ENCODE measurements at regions not wholly inside any gene's neighbourhood (a gene's known extent, or its start where the extent isn't known, plus 50 kb on each side); places are given as distances from the start of the nearest gene placed in this dataset.

DNA sequence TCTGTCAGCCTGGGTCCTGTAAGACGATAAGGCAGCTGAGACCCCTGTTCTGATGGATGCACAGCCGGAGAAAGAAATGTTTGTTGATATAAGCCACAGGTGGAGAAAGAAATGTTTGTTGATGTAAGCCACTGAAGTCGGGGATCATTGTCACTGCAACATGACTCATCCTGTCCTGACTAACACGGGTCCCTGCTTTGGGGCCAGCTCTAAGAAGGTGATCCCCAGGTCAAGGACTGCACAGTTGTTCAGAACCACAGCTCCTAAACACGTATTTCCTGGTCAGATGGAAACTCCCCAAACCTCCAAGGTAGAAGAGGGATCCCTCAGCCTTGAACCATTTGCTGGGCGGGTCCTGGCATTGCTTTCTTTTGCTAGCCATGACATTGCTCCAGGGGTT is 86.4 kb upstream of the IGSF21 start:
- DNase-seq: no peak

DNA sequence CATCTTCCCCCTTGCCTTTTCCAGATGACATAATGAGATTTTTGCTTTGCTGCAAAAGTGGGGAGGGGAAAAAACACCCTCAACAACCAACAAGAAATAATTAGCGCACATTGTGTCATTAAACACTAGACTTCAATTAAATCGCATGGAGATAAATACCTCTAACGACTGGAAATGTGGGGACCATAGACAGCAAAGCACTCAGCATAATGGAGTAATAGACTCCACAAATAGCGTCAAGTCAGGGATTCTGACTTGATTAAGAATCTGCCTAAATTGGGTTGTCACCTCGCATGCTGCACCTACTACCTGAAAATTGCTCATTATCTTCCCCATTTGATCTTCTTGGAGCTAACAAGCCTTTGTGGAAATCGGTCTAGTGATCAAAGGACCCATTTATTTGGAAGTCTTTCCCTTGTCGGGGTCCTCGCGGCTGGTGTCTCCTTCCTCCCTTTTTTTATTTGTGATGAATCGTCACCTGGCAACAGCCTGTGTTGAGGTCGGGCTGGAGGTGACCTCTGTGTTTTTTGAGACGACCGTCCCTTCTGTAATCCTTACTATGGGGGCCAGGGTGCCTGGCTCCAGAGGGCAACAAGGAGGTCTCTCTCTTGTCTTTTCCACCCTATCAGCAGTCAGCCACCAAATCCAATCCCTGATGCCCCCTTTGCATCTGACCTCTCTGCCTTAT is 75.3 kb upstream of the IGSF21 start:
- no peak for DNase-seq

- DNase-seq: no peak
These were observed 72.5 kb upstream of the IGSF21 start for GRCh38 chr1:18035145-18035544.

DNA sequence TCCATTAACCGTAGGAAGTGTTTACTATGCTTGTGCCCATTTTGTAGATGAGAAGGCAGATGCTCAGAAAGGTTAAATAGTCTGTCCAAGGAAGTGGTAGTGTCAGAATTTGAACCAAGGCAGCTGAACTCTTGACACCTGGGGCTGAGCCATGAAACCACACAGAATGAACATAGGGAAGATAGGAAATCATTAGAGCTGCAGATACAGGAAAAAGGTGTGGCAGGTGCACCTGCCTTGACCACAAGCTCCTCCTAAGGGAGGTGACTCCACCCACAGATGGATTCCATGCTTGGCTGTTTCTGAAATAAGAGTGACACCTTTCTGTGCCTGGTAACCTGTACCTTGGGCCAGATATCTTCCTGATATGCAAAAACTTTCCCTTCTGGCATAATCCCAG is 69.9 kb upstream of the IGSF21 start:
- no peak for DNase-seq

- DNase-seq: no peak
These were observed 69.5 kb upstream of the IGSF21 start for GRCh38 chr1:18038051-18038450.

GRCh38 chr1:18039102-18039501 is 68.5 kb upstream of the IGSF21 start:
- DNase-seq: no peak

DNA sequence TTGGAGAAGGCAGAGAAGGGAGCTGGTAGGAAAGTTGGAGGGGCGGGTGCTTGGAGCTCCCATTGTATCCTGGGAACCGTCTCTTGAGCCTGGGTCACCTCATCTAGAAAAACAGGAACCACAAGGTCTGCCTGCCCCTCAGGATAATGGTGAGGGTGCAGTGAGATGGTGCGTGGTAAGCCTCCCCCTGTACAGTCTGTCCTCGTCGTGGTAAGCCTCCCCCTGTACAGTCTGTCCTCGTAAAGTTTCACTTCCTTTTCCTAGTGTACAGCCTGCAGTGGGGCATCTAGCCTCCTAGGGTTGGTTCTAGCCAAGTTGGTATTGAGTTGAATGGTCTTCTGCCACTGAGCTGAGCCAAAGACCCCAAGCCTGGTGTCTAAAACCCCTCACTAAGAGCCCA is 66.5 kb upstream of the IGSF21 start:
- no peak for DNase-seq

DNA sequence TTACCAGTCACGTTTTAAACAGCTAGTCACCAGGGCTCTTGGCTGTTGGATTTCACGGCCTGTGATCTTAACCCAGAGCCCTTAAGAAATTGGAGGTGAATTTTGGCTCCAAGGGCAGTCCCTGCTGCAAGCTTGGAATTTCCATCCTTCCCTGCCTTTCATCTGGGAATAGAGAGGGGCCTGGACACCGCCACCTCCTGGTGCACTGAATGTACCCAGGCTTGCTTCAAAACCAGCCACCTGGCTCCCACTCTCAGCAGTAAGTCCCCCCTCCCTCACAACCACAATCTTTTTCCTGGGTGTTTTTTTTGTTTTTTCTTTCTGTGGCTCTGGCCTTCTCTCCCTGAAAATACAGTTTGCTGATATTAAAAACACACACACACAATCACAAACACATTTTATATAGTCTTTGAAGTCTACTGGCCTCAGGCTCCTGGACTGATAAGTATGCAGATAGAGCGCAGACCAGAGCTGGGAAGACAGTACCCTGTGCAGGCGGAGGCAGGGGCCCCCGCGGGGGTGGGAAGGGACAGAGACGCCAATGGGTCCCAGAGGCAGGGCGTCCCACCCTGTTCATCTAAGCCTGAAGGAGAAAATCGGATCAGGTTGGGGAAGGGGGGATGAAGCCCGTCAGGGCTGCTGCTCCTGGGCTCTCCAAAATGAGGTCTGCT is 65.8 kb upstream of the IGSF21 start:
- DNase-seq: no peak

GRCh38 chr1:18043871-18044270 is 63.7 kb upstream of the IGSF21 start:
- DNase-seq: no peak

GRCh38 chr1:18045203-18045602 is 62.4 kb upstream of the IGSF21 start:
- DNase-seq: no peak

GRCh38 chr1:18045621-18046020 is 62.0 kb upstream of the IGSF21 start:
- no peak for DNase-seq

DNA sequence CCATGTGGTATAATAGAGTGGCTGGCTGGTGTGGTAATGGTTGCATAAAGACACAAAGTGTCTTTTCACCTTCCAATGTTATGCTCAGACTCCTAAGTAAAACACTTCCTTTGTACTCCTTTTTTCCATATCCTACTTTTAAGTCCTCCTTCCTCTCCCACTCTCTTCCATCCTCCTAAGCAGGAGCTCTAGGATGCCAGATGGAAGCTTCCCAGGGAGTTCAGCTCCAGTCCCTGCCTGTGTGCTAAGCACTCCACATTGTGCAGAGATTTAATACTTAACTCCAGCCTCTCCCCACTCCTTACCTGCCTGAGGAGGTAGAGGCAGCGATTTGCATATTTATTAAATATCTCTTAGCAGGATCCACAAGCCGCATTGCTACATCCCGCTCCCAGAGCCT is 60.5 kb upstream of the IGSF21 start:
- no peak for DNase-seq

DNA sequence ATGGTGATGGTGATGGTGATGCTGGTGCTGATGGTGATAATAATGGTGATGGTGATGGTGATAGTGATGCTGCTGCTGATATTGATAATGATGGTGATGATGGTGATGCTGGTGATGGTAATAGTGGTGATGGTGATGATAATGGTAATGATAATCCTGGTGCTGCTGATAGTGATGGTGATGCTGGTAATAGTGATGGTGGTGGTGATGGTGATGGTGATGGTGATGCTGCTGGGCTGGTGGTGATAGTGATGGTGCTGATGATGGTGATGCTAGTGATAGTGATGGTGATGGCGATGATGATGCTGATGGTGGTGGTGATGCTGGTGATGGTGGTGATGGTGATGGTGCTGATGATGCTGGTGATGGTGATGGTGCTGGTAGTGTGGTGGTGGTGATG is 58.4 kb upstream of the IGSF21 start:
- no peak for DNase-seq

GRCh38 chr1:18052671-18053070 is 54.9 kb upstream of the IGSF21 start:
- DNase-seq: no peak

GRCh38 chr1:18055156-18055555 is 52.4 kb upstream of the IGSF21 start:
- no peak for DNase-seq

GRCh38 chr1:18056545-18056944 is 51.1 kb upstream of the IGSF21 start:
- DNase-seq: no peak

- DNase-seq: no peak
These were observed 50.0 kb upstream of the IGSF21 start for GRCh38 chr1:18057623-18058022.

All from NCI-H1930 (cell line).